SJSA1 (cell line): ENCODE measurements at regions not wholly inside any gene's neighbourhood (a gene's known extent, or its start where the extent isn't known, plus 50 kb on each side); places are given as distances from the start of the nearest gene placed in this dataset.

Source experiments
- DNase-seq, 2 experiments: peaks; one replicate each; pipeline ENCODE4 v3.0.0-alpha.2; 2015 to 2020; ENCODE audit warnings: low spot score in 2 of 2, low read depth in 1 of 2
- H3K27ac ChIP-seq: fragments of 250-450 bp; sonication (Bioruptor Pico); 2 replicates; pipeline ENCODE4 v1.5.1; 2020; ENCODE audit warnings: mild to moderate bottlenecking, moderate library complexity
- H3K27me3 ChIP-seq: fragments of 250-450 bp; sonication (Bioruptor Pico); replicated peaks from 2 replicates; pipeline ENCODE4 v1.5.1; 2020; ENCODE audit warnings: mild to moderate bottlenecking, moderate library complexity
- H3K36me3 ChIP-seq: fragments of 250-450 bp; sonication (Bioruptor Pico); 2 replicates; pipeline ENCODE4 v1.5.1; 2020; ENCODE audit warnings: mild to moderate bottlenecking
- H3K4me1 ChIP-seq: fragments of 250-450 bp; sonication (Bioruptor Pico); replicated peaks from 2 replicates; pipeline ENCODE4 v1.6.1; 2021; ENCODE audit warnings: mild to moderate bottlenecking
- H3K4me3 ChIP-seq: fragments of 250-450 bp; sonication (Bioruptor Pico); 2 replicates; pipeline ENCODE4 v1.5.1; 2020; ENCODE audit warnings: mild to moderate bottlenecking
- H3K9me3 ChIP-seq: fragments of 250-450 bp; sonication (Bioruptor Pico); replicated peaks from 2 replicates; pipeline ENCODE4 v1.5.1; 2020; ENCODE audit warnings: mild to moderate bottlenecking

- Histone ChIP-seq H3K36me3 (no peaks in the 10 kb centered on the region), H3K4me3 (no peak overlapping the region), H3K27ac (no peak overlapping the region), H3K9me3 (no peaks in the 10 kb centered on the region), H3K27me3 (no peaks in the 10 kb centered on the region), H3K4me1 (no peaks in the 10 kb centered on the region)
- DNase-seq = no peak
Measured at GRCh38 chr4:125811892-125812291, 497.1 kb downstream of the FAT4 start.

DNA sequence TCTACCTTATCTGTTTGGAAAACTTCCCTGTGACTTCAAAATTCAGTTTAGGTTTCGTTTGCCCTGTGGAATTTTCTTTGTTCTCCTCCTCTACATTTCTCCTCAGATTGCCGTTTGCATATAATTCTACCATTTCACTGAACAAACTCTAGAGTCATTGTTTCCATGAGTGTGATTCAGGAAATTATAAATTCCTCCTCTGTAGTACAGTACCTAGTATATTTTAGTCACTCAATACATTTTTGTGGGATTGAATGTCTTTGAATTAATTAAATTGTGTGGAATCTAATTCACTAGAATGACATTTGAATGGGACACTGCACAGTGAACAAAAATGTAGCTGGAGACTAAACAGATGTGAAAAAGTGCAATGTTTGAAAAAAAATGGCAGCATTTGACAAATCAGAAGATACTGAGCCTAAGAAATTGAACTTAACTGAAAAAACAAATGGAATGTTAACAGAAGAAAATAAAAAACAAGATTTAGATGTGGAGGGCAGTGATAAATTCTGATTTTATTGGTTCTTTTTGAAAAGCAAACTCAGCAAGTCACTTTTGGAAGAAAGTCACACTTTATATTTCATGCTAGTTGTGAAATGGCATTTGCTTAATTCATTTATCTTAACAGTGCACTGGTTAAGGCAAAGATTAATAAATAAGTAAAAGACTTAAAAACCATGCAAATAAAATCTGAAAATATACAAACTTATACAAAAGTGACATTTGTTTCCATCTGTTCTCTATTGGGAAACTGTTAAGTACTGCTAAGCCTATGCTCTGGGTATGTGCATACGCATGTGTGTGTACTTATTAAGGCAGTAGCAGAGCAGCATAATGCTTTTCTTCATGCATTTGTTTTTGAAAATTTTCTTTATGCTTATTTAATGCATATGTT is 512.3 kb downstream of the FAT4 start:
- peak in 1 of 2 experiments; percentile 81 for DNase-seq
- Histone ChIP-seq H3K4me3 (no peak overlapping the region), H3K9me3 (no peaks in the 10 kb centered on the region), H3K27me3 (no peaks in the 10 kb centered on the region), H3K36me3 (no peaks in the 10 kb centered on the region), H3K27ac (peak overlapping the region; percentile 88), H3K4me1 (peaks cover 22% of the 10 kb centered on the region)

GRCh38 chr4:125827696-125828052 is 512.9 kb downstream of the FAT4 start:
- no peak for DNase-seq
- Histone ChIP-seq H3K4me1 (peaks cover 29% of the 10 kb centered on the region), H3K27me3 (no peaks in the 10 kb centered on the region), H3K9me3 (no peaks in the 10 kb centered on the region), H3K27ac (peak overlapping the region; percentile 88), H3K36me3 (no peaks in the 10 kb centered on the region), H3K4me3 (no peak overlapping the region)

DNA sequence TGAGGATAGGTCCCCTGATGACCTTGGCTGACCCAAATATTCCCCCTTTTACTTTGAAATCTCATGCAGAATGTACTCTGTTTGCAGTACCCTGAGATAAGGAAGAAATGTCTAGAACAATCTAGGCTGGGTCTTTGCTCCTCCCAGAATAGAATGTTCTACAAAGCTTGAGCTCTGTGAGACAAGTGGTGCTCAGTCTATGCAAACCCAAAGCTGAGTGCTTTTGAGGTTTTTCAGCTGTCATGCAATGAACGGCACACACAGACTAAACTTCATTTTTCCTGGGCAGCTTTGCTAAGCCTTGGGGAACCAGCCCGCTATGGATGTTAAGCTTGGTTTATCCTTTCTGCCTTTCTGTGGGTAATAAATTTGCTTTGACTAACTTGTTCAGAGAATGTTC is 513.6 kb downstream of the FAT4 start:
- H3K9me3 ChIP-seq = no peaks in the 10 kb centered on the region
- no peaks in the 10 kb centered on the region for H3K27me3 ChIP-seq
- no peak overlapping the region for H3K4me3 ChIP-seq
- no peaks in the 10 kb centered on the region for H3K36me3 ChIP-seq
- DNase-seq = no peak
- H3K27ac ChIP-seq = no peak overlapping the region
- H3K4me1 ChIP-seq = peaks cover 30% of the 10 kb centered on the region

DNA sequence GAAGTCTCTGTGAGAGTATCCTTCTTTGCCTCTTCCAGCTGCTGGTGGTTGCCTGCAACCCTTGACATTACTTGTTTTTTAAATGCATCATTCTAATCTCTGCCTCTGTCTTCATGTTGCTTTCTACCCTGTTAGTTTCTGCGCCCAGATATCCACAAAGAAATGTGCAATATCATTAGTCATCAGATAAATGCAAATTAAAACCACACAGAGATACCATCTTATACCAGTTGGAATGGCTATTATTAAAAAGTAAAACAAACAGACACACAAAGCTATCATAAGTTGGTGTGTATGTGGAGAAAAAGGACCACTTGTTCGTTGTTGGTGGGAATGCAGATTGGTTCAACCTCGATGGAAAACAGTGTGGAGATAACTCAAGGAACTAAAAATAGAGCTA is 517.4 kb downstream of the FAT4 start:
- no peak overlapping the region for H3K4me3 ChIP-seq
- H3K36me3 ChIP-seq = no peaks in the 10 kb centered on the region
- peak in 1 of 2 experiments; percentile 15 for DNase-seq
- H3K27ac ChIP-seq = no peak overlapping the region
- peaks cover 27% of the 10 kb centered on the region for H3K4me1 ChIP-seq
- H3K9me3 ChIP-seq = no peaks in the 10 kb centered on the region
- no peaks in the 10 kb centered on the region for H3K27me3 ChIP-seq

- H3K4me1 ChIP-seq = peaks cover 42% of the 10 kb centered on the region
- no peaks in the 10 kb centered on the region for H3K9me3 ChIP-seq
- H3K36me3 ChIP-seq = no peaks in the 10 kb centered on the region
- H3K27me3 ChIP-seq = no peaks in the 10 kb centered on the region
- no peak overlapping the region for H3K4me3 ChIP-seq
- peak overlapping the region; percentile 86 for H3K27ac ChIP-seq
- peak; percentile 46 to 68 for DNase-seq
Measured at GRCh38 chr4:125836597-125837195, 521.9 kb downstream of the FAT4 start.

- Histone ChIP-seq H3K4me1 (peaks cover 33% of the 10 kb centered on the region), H3K27ac (peak overlapping the region; percentile 86), H3K36me3 (no peaks in the 10 kb centered on the region), H3K27me3 (no peaks in the 10 kb centered on the region), H3K4me3 (no peak overlapping the region), H3K9me3 (no peaks in the 10 kb centered on the region)
- DNase-seq = peak; percentile 66 to 88
Measured at GRCh38 chr4:125837493-125838201, 522.9 kb downstream of the FAT4 start.

GRCh38 chr4:125838202-125838601 is 523.4 kb downstream of the FAT4 start:
- DNase-seq = peak in 1 of 2 experiments; percentile 50
- Histone ChIP-seq H3K4me3 (no peak overlapping the region), H3K36me3 (no peaks in the 10 kb centered on the region), H3K9me3 (no peaks in the 10 kb centered on the region), H3K27me3 (no peaks in the 10 kb centered on the region), H3K4me1 (peaks cover 31% of the 10 kb centered on the region), H3K27ac (peak overlapping the region; percentile 86)

- H3K9me3 ChIP-seq = no peaks in the 10 kb centered on the region
- no peaks in the 10 kb centered on the region for H3K36me3 ChIP-seq
- H3K27ac ChIP-seq = peak overlapping the region; percentile 86; the same call in 1 of the 2 replicates
- H3K27me3 ChIP-seq = no peaks in the 10 kb centered on the region
- DNase-seq = peak in 1 of 2 experiments; percentile 10
- H3K4me3 ChIP-seq = no peak overlapping the region
- peaks cover 31% of the 10 kb centered on the region for H3K4me1 ChIP-seq
Measured at GRCh38 chr4:125838924-125839323, 524.2 kb downstream of the FAT4 start.

DNA sequence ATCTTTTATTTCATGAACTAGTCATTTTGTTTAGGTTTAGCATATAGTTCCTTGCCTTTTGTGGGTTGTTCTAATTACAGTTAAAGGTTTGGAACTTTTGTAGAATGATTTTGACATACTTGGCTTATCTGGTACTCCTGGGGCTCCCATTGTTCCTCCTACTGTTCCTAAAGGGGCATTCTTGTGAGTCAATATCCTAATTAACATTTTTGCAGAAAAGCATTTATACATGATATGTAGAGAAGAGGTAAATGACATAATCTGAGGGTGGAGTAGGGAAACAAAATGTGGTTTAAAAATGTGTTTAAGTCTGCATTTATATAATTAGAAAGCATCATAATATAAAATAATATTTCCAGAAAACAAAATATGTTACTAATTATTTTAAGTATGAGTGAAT is 529.2 kb downstream of the FAT4 start:
- no peak overlapping the region for H3K4me3 ChIP-seq
- no peaks in the 10 kb centered on the region for H3K27me3 ChIP-seq
- no peak for DNase-seq
- H3K4me1 ChIP-seq = peaks cover 6% of the 10 kb centered on the region
- no peak overlapping the region for H3K27ac ChIP-seq
- H3K36me3 ChIP-seq = no peaks in the 10 kb centered on the region
- no peaks in the 10 kb centered on the region for H3K9me3 ChIP-seq

- Histone ChIP-seq H3K4me1 (peaks cover 5% of the 10 kb centered on the region), H3K27me3 (no peaks in the 10 kb centered on the region), H3K4me3 (no peak overlapping the region), H3K36me3 (no peaks in the 10 kb centered on the region), H3K27ac (no peak overlapping the region), H3K9me3 (no peaks in the 10 kb centered on the region)
- DNase-seq = no peak
Measured at GRCh38 chr4:125847518-125847917, 532.8 kb downstream of the FAT4 start.

- H3K36me3 ChIP-seq = no peaks in the 10 kb centered on the region
- no peak overlapping the region; the same call in 1 of the 2 replicates for H3K27ac ChIP-seq
- peaks cover 5% of the 10 kb centered on the region for H3K4me1 ChIP-seq
- DNase-seq = peak in 1 of 2 experiments; percentile 32
- no peaks in the 10 kb centered on the region for H3K9me3 ChIP-seq
- no peak overlapping the region for H3K4me3 ChIP-seq
- no peaks in the 10 kb centered on the region for H3K27me3 ChIP-seq
Measured at GRCh38 chr4:125849869-125850268, 535.1 kb downstream of the FAT4 start.

GRCh38 chr4:125891597-125892258 is 577.0 kb downstream of the FAT4 start:
- peak; percentile 81 to 97 for DNase-seq
- no peaks in the 10 kb centered on the region for H3K36me3 ChIP-seq
- no peak overlapping the region for H3K4me3 ChIP-seq
- H3K27me3 ChIP-seq = no peaks in the 10 kb centered on the region
- no peaks in the 10 kb centered on the region for H3K9me3 ChIP-seq
- peak overlapping the region; percentile 90 for H3K27ac ChIP-seq
- peaks cover 22% of the 10 kb centered on the region for H3K4me1 ChIP-seq
